ENCODE measurements at regions not wholly inside any gene's neighbourhood (a gene's known extent, or its start where the extent isn't known, plus 50 kb on each side); places are given as distances from the start of the nearest gene placed in this dataset.

- Histone ChIP-seq H4K20me1 (ENCODE audit: insufficient read depth) (no peaks in the 10 kb centered on the region), H3K9me3 (no peaks in the 10 kb centered on the region), H3K9me2 (no peaks in the 10 kb centered on the region), H2AFZ (ENCODE audit: low read depth) (no peak overlapping the region), H3K36me3 (replicated peaks in 1 of 2; ENCODE audit: control insufficient read depth in 1 of 2, insufficient read depth in 2 of 2, low read length in 1 of 2) (no peaks in the 10 kb centered on the region), H3K27ac (ENCODE audit: low read depth in 2 of 2, low read length in 1 of 2) (no peak overlapping the region), H3K79me2 (ENCODE audit: insufficient read depth) (no peaks in the 10 kb centered on the region), H3K9ac (no peak overlapping the region), H3K4me3 (ENCODE audit: low read depth in 2 of 2, low read length in 1 of 2) (no peak overlapping the region), H3K27me3 (ENCODE audit: insufficient read depth) (no peaks in the 10 kb centered on the region), H3K4me1 (ENCODE audit: control insufficient read depth in 1 of 2, insufficient read depth in 2 of 2, low read depth in 1 of 2, low read length in 1 of 2) (no peaks in the 10 kb centered on the region), H3K4me2 (no peak overlapping the region), H3F3A (replicated peaks; ENCODE audit: insufficient read depth) (no peaks in the 10 kb centered on the region)
- ChIA-PET POLR2A (no interaction called here), CTCF (no interaction called here)
- WGBS (ENCODE audit: low lambda C conversion rate): 0% methylated on average over 2 of the region's 2 CpGs
- no peak for DNase-seq
- TF ChIP-seq, protein P1, sequence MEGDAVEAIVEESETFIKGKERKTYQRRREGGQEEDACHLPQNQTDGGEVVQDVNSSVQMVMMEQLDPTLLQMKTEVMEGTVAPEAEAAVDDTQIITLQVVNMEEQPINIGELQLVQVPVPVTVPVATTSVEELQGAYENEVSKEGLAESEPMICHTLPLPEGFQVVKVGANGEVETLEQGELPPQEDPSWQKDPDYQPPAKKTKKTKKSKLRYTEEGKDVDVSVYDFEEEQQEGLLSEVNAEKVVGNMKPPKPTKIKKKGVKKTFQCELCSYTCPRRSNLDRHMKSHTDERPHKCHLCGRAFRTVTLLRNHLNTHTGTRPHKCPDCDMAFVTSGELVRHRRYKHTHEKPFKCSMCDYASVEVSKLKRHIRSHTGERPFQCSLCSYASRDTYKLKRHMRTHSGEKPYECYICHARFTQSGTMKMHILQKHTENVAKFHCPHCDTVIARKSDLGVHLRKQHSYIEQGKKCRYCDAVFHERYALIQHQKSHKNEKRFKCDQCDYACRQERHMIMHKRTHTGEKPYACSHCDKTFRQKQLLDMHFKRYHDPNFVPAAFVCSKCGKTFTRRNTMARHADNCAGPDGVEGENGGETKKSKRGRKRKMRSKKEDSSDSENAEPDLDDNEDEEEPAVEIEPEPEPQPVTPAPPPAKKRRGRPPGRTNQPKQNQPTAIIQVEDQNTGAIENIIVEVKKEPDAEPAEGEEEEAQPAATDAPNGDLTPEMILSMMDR (IDR thresholded peaks at IDR 0.05): no peak
- TF ChIP-seq RXRA (IDR thresholded peaks at IDR 0.05; ENCODE audit: borderline replicate concordance, low read depth) (no peak), FOXJ3 (CRISPR knock-in tag; IDR thresholded peaks at IDR 0.05) (no peak), MXI1 (IDR thresholded peaks at IDR 0.05; ENCODE audit: low read depth, low read length) (no peak)
Measured at GRCh38 chr7:57250801-57251200, 118.6 kb upstream of the ZNF479 start.

GRCh38 chr7:57256637-57257375 lies 124.6 kb upstream of the ZNF479 start:
- no peak for DNase-seq
- no peaks in the 10 kb centered on the region for H3K27me3 ChIP-seq (ENCODE audit: insufficient read depth)
- H3K79me2 ChIP-seq (ENCODE audit: insufficient read depth): no peaks in the 10 kb centered on the region
- WGBS (ENCODE audit: low lambda C conversion rate): 32% methylated on average over 31 of the region's 44 CpGs
- no peaks in the 10 kb centered on the region for H3K9me3 ChIP-seq
- no peaks in the 10 kb centered on the region for H3K36me3 ChIP-seq (replicated peaks in 1 of 2; ENCODE audit: control insufficient read depth in 1 of 2, insufficient read depth in 2 of 2, low read length in 1 of 2)
- no peaks in the 10 kb centered on the region for H3K4me1 ChIP-seq (ENCODE audit: control insufficient read depth in 1 of 2, insufficient read depth in 2 of 2, low read depth in 1 of 2, low read length in 1 of 2)
- H3K27ac ChIP-seq (ENCODE audit: low read depth in 2 of 2, low read length in 1 of 2): no peak overlapping the region
- no peak overlapping the region for H2AFZ ChIP-seq (ENCODE audit: low read depth)
- H3K9me2 ChIP-seq: no peaks in the 10 kb centered on the region
- no peak overlapping the region for H3K4me2 ChIP-seq
- H3K4me3 ChIP-seq (ENCODE audit: low read depth in 2 of 2, low read length in 1 of 2): no peak overlapping the region
- H4K20me1 ChIP-seq (ENCODE audit: insufficient read depth): no peaks in the 10 kb centered on the region
- ChIA-PET CTCF (no interaction called here), POLR2A (no interaction called here)
- no peaks in the 10 kb centered on the region for H3F3A ChIP-seq (replicated peaks; ENCODE audit: insufficient read depth)
- TF ChIP-seq MXI1 (IDR thresholded peaks at IDR 0.05; ENCODE audit: low read depth, low read length): no peak
- TF ChIP-seq, protein P2, sequence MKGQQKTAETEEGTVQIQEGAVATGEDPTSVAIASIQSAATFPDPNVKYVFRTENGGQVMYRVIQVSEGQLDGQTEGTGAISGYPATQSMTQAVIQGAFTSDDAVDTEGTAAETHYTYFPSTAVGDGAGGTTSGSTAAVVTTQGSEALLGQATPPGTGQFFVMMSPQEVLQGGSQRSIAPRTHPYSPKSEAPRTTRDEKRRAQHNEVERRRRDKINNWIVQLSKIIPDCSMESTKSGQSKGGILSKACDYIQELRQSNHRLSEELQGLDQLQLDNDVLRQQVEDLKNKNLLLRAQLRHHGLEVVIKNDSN (IDR thresholded peaks at IDR 0.05; ENCODE audit: borderline replicate concordance, low read depth): no peak
- TF ChIP-seq, protein P3, sequence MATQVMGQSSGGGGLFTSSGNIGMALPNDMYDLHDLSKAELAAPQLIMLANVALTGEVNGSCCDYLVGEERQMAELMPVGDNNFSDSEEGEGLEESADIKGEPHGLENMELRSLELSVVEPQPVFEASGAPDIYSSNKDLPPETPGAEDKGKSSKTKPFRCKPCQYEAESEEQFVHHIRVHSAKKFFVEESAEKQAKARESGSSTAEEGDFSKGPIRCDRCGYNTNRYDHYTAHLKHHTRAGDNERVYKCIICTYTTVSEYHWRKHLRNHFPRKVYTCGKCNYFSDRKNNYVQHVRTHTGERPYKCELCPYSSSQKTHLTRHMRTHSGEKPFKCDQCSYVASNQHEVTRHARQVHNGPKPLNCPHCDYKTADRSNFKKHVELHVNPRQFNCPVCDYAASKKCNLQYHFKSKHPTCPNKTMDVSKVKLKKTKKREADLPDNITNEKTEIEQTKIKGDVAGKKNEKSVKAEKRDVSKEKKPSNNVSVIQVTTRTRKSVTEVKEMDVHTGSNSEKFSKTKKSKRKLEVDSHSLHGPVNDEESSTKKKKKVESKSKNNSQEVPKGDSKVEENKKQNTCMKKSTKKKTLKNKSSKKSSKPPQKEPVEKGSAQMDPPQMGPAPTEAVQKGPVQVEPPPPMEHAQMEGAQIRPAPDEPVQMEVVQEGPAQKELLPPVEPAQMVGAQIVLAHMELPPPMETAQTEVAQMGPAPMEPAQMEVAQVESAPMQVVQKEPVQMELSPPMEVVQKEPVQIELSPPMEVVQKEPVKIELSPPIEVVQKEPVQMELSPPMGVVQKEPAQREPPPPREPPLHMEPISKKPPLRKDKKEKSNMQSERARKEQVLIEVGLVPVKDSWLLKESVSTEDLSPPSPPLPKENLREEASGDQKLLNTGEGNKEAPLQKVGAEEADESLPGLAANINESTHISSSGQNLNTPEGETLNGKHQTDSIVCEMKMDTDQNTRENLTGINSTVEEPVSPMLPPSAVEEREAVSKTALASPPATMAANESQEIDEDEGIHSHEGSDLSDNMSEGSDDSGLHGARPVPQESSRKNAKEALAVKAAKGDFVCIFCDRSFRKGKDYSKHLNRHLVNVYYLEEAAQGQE (IDR thresholded peaks at IDR 0.05; ENCODE audit: low read depth, low read length): no peak
- TF ChIP-seq FOXM1 (IDR thresholded peaks at IDR 0.05; ENCODE audit: low read depth): no peak
- no peak for TF ChIP-seq EZH2phosphoT487 (IDR thresholded peaks at IDR 0.05; ENCODE audit: borderline replicate concordance, low read depth)
- no peak for TF ChIP-seq JUND (IDR thresholded peaks at IDR 0.05)
- TF ChIP-seq TCF12 (IDR thresholded peaks at IDR 0.05): no peak
- TF ChIP-seq ELF1 (IDR thresholded peaks at IDR 0.05): no peak
- no peak for TF ChIP-seq MAX (IDR thresholded peaks at IDR 0.05; ENCODE audit: low read depth)
- TF ChIP-seq RCOR1 (IDR thresholded peaks at IDR 0.05; ENCODE audit: low read length): no peak
- TF ChIP-seq, protein P4, sequence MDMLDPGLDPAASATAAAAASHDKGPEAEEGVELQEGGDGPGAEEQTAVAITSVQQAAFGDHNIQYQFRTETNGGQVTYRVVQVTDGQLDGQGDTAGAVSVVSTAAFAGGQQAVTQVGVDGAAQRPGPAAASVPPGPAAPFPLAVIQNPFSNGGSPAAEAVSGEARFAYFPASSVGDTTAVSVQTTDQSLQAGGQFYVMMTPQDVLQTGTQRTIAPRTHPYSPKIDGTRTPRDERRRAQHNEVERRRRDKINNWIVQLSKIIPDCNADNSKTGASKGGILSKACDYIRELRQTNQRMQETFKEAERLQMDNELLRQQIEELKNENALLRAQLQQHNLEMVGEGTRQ (IDR thresholded peaks at IDR 0.05; ENCODE audit: borderline replicate concordance, low read depth, low read length): no peak
- no peak overlapping the region for H3K9ac ChIP-seq
